ENCODE measurements at regions not wholly inside any gene's neighbourhood (a gene's known extent, or its start where the extent isn't known, plus 50 kb on each side); places are given as distances from the start of the nearest gene placed in this dataset.

- DNase-seq (ENCODE audit: extremely low spot score) = no peak
- no peak for TF ChIP-seq CTCF (IDR thresholded peaks at IDR 0.05; ENCODE audit: control extremely low read depth, extremely low read depth, low read depth, missing control alignments)
- ChIA-PET POLR2A (no interaction called here), CTCF (interaction anchor here (1.1 kb wide), 1 partner anchor 24 kb away, joined by 3 read pairs; no protein-coding TSS in a partner anchor)
Observed at GRCh38 chr7:11950942-11951341, 118.9 kb upstream of the THSD7A start.

- DNase-seq (ENCODE audit: extremely low spot score) = no peak
- ChIA-PET POLR2A (no interaction called here), CTCF (interaction anchor here (1.1 kb wide), 1 partner anchor 23 kb away, joined by 3 read pairs; no protein-coding TSS in a partner anchor)
- no peak for TF ChIP-seq CTCF (IDR thresholded peaks at IDR 0.05; ENCODE audit: control extremely low read depth, extremely low read depth, low read depth, missing control alignments)
Observed at GRCh38 chr7:11951909-11952308, 119.9 kb upstream of the THSD7A start.

GRCh38 chr7:11952972-11953371, 121.0 kb upstream of the THSD7A start:
- no peak for TF ChIP-seq CTCF (IDR thresholded peaks at IDR 0.05; ENCODE audit: control extremely low read depth, extremely low read depth, low read depth, missing control alignments)
- POLR2A ChIA-PET = no interaction called here
- CTCF ChIA-PET = no interaction called here

GRCh38 chr7:11956991-11957390, 125.0 kb upstream of the THSD7A start:
- CTCF ChIA-PET = no interaction called here

More at GRCh38 chr7:11952972-11953371, 121.0 kb upstream of the THSD7A start:
- DNase-seq (ENCODE audit: extremely low spot score) = no peak

GRCh38 chr7:11957956-11958355, 126.0 kb upstream of the THSD7A start:
- TF ChIP-seq CTCF (IDR thresholded peaks at IDR 0.05; ENCODE audit: control extremely low read depth, extremely low read depth, low read depth, missing control alignments) = no peak
- ChIA-PET POLR2A (no interaction called here), CTCF (no interaction called here)
- DNase-seq (ENCODE audit: extremely low spot score) = no peak

More at GRCh38 chr7:11956991-11957390, 125.0 kb upstream of the THSD7A start:
- no peak for DNase-seq (ENCODE audit: extremely low spot score)
- POLR2A ChIA-PET = no interaction called here
- TF ChIP-seq CTCF (IDR thresholded peaks at IDR 0.05; ENCODE audit: control extremely low read depth, extremely low read depth, low read depth, missing control alignments) = no peak

GRCh38 chr7:11959121-11959520, 127.1 kb upstream of the THSD7A start:
- POLR2A ChIA-PET = no interaction called here
- CTCF ChIA-PET = interaction anchor here (1.4 kb wide), 1 partner anchor 16 kb away, joined by 3 read pairs; no protein-coding TSS in a partner anchor
- TF ChIP-seq CTCF (IDR thresholded peaks at IDR 0.05; ENCODE audit: control extremely low read depth, extremely low read depth, low read depth, missing control alignments) = no peak
- DNase-seq (ENCODE audit: extremely low spot score) = no peak

- POLR2A ChIA-PET = no interaction called here
- DNase-seq (ENCODE audit: extremely low spot score) = no peak
- CTCF ChIA-PET = no interaction called here
- TF ChIP-seq CTCF (IDR thresholded peaks at IDR 0.05; ENCODE audit: control extremely low read depth, extremely low read depth, low read depth, missing control alignments) = no peak
Observed at GRCh38 chr7:11960621-11961020, 128.6 kb upstream of the THSD7A start.
